ENCODE measurements at regions not wholly inside any gene's neighbourhood (a gene's known extent, or its start where the extent isn't known, plus 50 kb on each side); places are given as distances from the start of the nearest gene placed in this dataset.

DNA sequence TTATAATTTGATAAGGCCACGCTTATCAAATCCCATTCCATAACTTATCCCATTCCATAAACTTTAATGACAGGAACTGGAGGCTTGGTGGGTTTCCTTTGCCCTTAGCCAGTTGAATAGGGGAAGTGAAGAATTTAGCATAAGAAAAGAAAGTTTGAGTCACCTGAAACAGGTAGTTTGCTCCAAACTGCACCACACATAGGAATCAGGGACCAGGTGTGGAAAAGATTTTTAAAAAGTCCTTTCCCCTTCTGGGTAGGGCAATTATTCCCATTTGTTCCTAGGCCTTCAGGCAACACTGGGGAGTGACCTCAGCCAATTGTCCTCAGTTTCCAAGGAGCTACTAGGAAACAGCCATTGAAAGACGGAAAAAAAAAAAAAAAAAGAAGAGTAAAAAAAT lies 525.7 kb upstream of the CNTN5 start:
- TF ChIP-seq CTCF (conservative IDR thresholded peaks at IDR 0.05; ENCODE audit: low read depth in 2 of 2) (no peak), POLR2AphosphoS5 (IDR thresholded peaks at IDR 0.05; ENCODE audit: low read depth) (no peak), ETS1 (IDR thresholded peaks at IDR 0.05) (no peak), CREB1 (CRISPR knock-in tag; IDR thresholded peaks at IDR 0.05; ENCODE audit: low read depth) (no peak), EZH2 (IDR thresholded peaks at IDR 0.05; ENCODE audit: low read depth, unreplicated experiment) (no peak), JUNB (IDR thresholded peaks at IDR 0.05; ENCODE audit: unreplicated experiment) (no peak), NANOG (IDR thresholded peaks at IDR 0.05; ENCODE audit: borderline replicate concordance) (no peak), REST (IDR thresholded peaks at IDR 0.05; ENCODE audit: unreplicated experiment) (no peak), ZNF114 (CRISPR knock-in tag; IDR thresholded peaks at IDR 0.05) (no peak), EZH2phosphoT487 (IDR thresholded peaks at IDR 0.05; ENCODE audit: unreplicated experiment) (no peak), ZNF331 (CRISPR knock-in tag; IDR thresholded peaks at IDR 0.05; ENCODE audit: low read depth) (no peak), STAT1 (IDR thresholded peaks at IDR 0.05; ENCODE audit: unreplicated experiment) (no peak)

Measured in GM23338 (cell line).